IMR-90 (cell line): ENCODE measurements at regions not wholly inside any gene's neighbourhood (a gene's known extent, or its start where the extent isn't known, plus 50 kb on each side); places are given as distances from the start of the nearest gene placed in this dataset.

ENCODE experiments used
- ATAC-seq: fragments of 200-7000 bp; cut with Tn5 transposase; 2 replicates; pipeline ENCODE4 v1.9.1; 2020; ENCODE audit warnings: low read depth, mild to moderate bottlenecking, moderate library complexity
- BruUV-seq: library from RNA; stranded (reverse); fragments of 400-500 nt; replicated peaks from 2 replicates; lab custom pipeline; 2021; lab: Mats Ljungman, UMichigan
- CTCF ChIA-PET: fragments of 300-600 bp; formaldehyde crosslinking; extraction: SDS; loops from one replicate; lab custom pipeline; 2021; ENCODE audit warnings: antibody characterized with exemption; lab: Yijun Ruan, JAX
- POLR2A ChIA-PET: fragments of 300-600 bp; sonication (Branson Sonifier 250); formaldehyde crosslinking; loops from one replicate; lab custom pipeline; 2022; ENCODE audit warnings: antibody characterized with exemption; ENCODE audit not compliant: unreplicated experiment; lab: Charles Lee
- DNase-seq: peaks from one replicate; pipeline ENCODE4 v3.0.0; 2013
- H2AFZ ChIP-seq: replicated peaks from 2 replicates; pipeline ENCODE3; 2013; ENCODE audit warnings: low read length, mild to moderate bottlenecking; ENCODE audit not compliant: poor library complexity
- H2AK5ac ChIP-seq: 2 replicates; pipeline ENCODE4 v1.6.1; 2013; ENCODE audit warnings: low read depth, low read length, inconsistent platforms
- H2AK9ac ChIP-seq: replicated peaks from 2 replicates; pipeline ENCODE3; 2013; ENCODE audit warnings: mild to moderate bottlenecking, low read depth, low read length, moderate library complexity; ENCODE audit not compliant: poor library complexity
- H2BK120ac ChIP-seq: 2 replicates; pipeline ENCODE4 v1.6.1; 2013; ENCODE audit warnings: low read depth, low read length, inconsistent platforms
- H2BK15ac ChIP-seq: 3 replicates; pipeline ENCODE4 v1.6.1; 2013; ENCODE audit warnings: low read depth, low read length, inconsistent platforms
- H2BK20ac ChIP-seq: 2 replicates; pipeline ENCODE4 v1.6.1; 2013; ENCODE audit warnings: low read depth, mild to moderate bottlenecking, inconsistent platforms, low read length, moderate library complexity
- H2BK5ac ChIP-seq: 2 replicates; pipeline ENCODE4 v1.6.1; 2013; ENCODE audit warnings: mild to moderate bottlenecking, low read depth, low read length, inconsistent platforms; ENCODE audit not compliant: poor library complexity, severe bottlenecking
- H3K14ac ChIP-seq: replicated peaks from 2 replicates; pipeline ENCODE4 v1.6.1; 2013; ENCODE audit warnings: low read depth, low read length, inconsistent platforms
- H3K18ac ChIP-seq: 2 replicates; pipeline ENCODE4 v1.6.1; 2013; ENCODE audit warnings: low read depth, low read length, control low read depth
- H3K23ac ChIP-seq: 2 replicates; pipeline ENCODE4 v1.6.1; 2013; ENCODE audit warnings: low read depth, low read length, inconsistent platforms
- H3K27ac ChIP-seq: 2 replicates; pipeline ENCODE4 v1.5.1; 2013; ENCODE audit warnings: mild to moderate bottlenecking, control low read depth, low read length; ENCODE audit not compliant: insufficient read depth
- H3K27me3 ChIP-seq: 2 replicates; pipeline ENCODE4 v1.6.1; 2013; ENCODE audit warnings: low read length; ENCODE audit not compliant: control insufficient read depth, insufficient read depth
- H3K36me3 ChIP-seq: 2 replicates; pipeline ENCODE4 v1.6.1; 2013; ENCODE audit warnings: low read length, mixed read lengths; ENCODE audit not compliant: control insufficient read depth, insufficient read depth
- H3K4ac ChIP-seq: 2 replicates; pipeline ENCODE4 v1.6.1; 2013; ENCODE audit warnings: low read depth, low read length, inconsistent platforms
- H3K4me1 ChIP-seq: 2 replicates; pipeline ENCODE4 v1.6.1; 2013; ENCODE audit warnings: low read length, mixed read lengths; ENCODE audit not compliant: control insufficient read depth, insufficient read depth
- H3K4me2 ChIP-seq: 2 replicates; pipeline ENCODE4 v1.6.1; 2013; ENCODE audit warnings: low read depth, mild to moderate bottlenecking, control low read depth, low read length, moderate library complexity
- H3K4me3 ChIP-seq: 2 replicates; pipeline ENCODE4 v1.5.1; 2013; ENCODE audit warnings: low read depth, mild to moderate bottlenecking, control low read depth, low read length, moderate library complexity; ENCODE audit not compliant: insufficient read depth
- H3K56ac ChIP-seq: 2 replicates; pipeline ENCODE4 v1.6.1; 2013; ENCODE audit warnings: low read length, inconsistent platforms; ENCODE audit not compliant: insufficient read depth; ENCODE audit errors: extremely low read depth
- H3K79me1 ChIP-seq, 2 experiments: 2 replicates each; pipeline ENCODE4 v1.6.1; 2013; ENCODE audit warnings: low read length in 2 of 2, inconsistent platforms in 1 of 2, low read depth in 1 of 2
- H3K9ac ChIP-seq: 2 replicates; pipeline ENCODE4 v1.6.1; 2013; ENCODE audit warnings: low read depth, low read length, control low read depth
- H3K9me1 ChIP-seq: 2 replicates; pipeline ENCODE4 v1.6.1; 2013; ENCODE audit warnings: low read length, inconsistent platforms; ENCODE audit not compliant: insufficient read depth
- H3K9me3 ChIP-seq: 2 replicates; pipeline ENCODE4 v1.6.1; 2013; ENCODE audit warnings: low read length; ENCODE audit not compliant: control insufficient read depth, insufficient read depth
- H4K20me1 ChIP-seq: 2 replicates; pipeline ENCODE4 v1.6.1; 2013; ENCODE audit warnings: low read length, inconsistent platforms; ENCODE audit not compliant: insufficient read depth
- H4K5ac ChIP-seq: 2 replicates; pipeline ENCODE4 v1.6.1; 2013; ENCODE audit warnings: mild to moderate bottlenecking, low read depth, low read length, control low read depth
- H4K8ac ChIP-seq, 2 experiments: 2 replicates each; pipeline ENCODE4 v1.6.1; 2013; ENCODE audit warnings: low read depth in 2 of 2, low read length in 2 of 2, control low read depth in 1 of 2, inconsistent platforms in 1 of 2
- H4K91ac ChIP-seq: 2 replicates; pipeline ENCODE4 v1.6.1; 2013; ENCODE audit warnings: low read depth, low read length, inconsistent platforms; ENCODE audit not compliant: insufficient read depth
- FOS ChIP-seq: fragments of 150-350 bp; IDR thresholded peaks from 2 replicates; pipeline ENCODE4 v1.6.1; 2016; ENCODE audit warnings: low read depth, low read length
- NFE2L2 ChIP-seq: fragments of 150-350 bp; IDR thresholded peaks from 2 replicates; pipeline ENCODE4 v1.6.1; 2016; ENCODE audit warnings: low read depth, mild to moderate bottlenecking, low read length
- WGBS, 2 experiments: methylation state at CpG; one replicate each; pipeline versions ENCODE4 v1.1.5 to v1.1.7; 2013; ENCODE audit warnings: missing lambda C conversion rate in 2 of 2; ENCODE audit not compliant: insufficient read length in 1 of 2; ENCODE audit errors: extremely low coverage in 2 of 2; 5-methylcytosine and 5-hydroxymethylcytosine counted together
- dilution Hi-C: fragments of 300-500 bp; cut with HindIII; formaldehyde crosslinking; loops from one replicate; pipeline ENCODE4 v1.14.3; 2018; ENCODE audit warnings: low sequenced_read_pairs; ENCODE audit not compliant: unreplicated experiment
- in situ Hi-C: fragments of 300-500 bp; cut with MboI; formaldehyde crosslinking; loops from 3 replicates; pipeline ENCODE4 v1.14.3; 2019; ENCODE audit warnings: low sequenced_read_pairs, inconsistent platforms, mixed read lengths
- intact Hi-C: fragments of 100-400 bp; cut with micrococcal nuclease; formaldehyde crosslinking; loops from 2 replicates; pipeline ENCODE4 v1.10.0; 2022
- TF ChIP-seq, protein P1 (sequence below): fragments of 150-350 bp; IDR thresholded peaks from 2 replicates; pipeline ENCODE4 v1.6.1; 2016; ENCODE audit warnings: low read depth, mild to moderate bottlenecking, low read length, moderate library complexity, borderline replicate concordance

DNA sequence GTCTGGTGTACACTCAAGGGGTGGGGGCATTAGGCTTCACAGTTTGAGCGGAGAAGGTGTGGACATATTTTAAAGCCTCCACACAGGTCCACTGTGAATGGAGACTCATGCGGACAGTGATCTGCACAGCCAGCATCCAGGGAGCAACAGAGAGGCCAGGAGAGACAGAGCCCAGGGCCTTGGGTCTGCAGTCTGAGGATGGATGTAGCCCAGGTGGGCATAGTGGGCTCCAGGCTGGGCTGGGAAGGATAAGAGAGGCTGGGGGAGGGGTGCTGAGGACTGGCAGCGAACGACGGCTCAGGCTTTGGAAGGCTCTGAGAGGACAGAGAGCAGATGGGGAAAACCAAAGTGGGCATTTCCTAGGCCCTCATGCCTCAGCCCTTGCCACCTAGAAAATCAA is 128.8 kb downstream of the PAPOLA start:
- H3K27ac ChIP-seq = no peak overlapping the region
- in situ Hi-C loops = no loop called here
- H3K27me3 ChIP-seq = no peaks in the 10 kb centered on the region
- no peaks in the 10 kb centered on the region for H3K9me1 ChIP-seq
- DNase-seq = no peak
- H3K4me2 ChIP-seq = no peak overlapping the region
- dilution Hi-C loops = no loop called here
- 56% methylated on average over 4 of the region's 5 CpGs; no CpG with 5 or more reads in 1 of the 2 experiments for WGBS, 2 experiments
- H3K36me3 ChIP-seq = no peaks in the 10 kb centered on the region
- no peak overlapping the region for H4K91ac ChIP-seq
- no peak overlapping the region for H2BK5ac ChIP-seq
- ATAC-seq = no peak
- intact Hi-C loops = no loop called here
- no peak overlapping the region for H3K9ac ChIP-seq
- H2AK5ac ChIP-seq = no peak overlapping the region
- no peak overlapping the region for H3K4ac ChIP-seq
- no peak overlapping the region for H3K18ac ChIP-seq
- no peak overlapping the region for H2BK20ac ChIP-seq
- no peak overlapping the region for H3K23ac ChIP-seq
- no peaks in the 10 kb centered on the region for H3K79me1 ChIP-seq
- H3K14ac ChIP-seq = no peak overlapping the region
- no peak overlapping the region for H2AK9ac ChIP-seq
- no peak overlapping the region for H3K4me3 ChIP-seq
- no peaks in the 10 kb centered on the region for H3K9me3 ChIP-seq
- no peaks in the 10 kb centered on the region for H4K20me1 ChIP-seq
- TF ChIP-seq, protein P1, sequence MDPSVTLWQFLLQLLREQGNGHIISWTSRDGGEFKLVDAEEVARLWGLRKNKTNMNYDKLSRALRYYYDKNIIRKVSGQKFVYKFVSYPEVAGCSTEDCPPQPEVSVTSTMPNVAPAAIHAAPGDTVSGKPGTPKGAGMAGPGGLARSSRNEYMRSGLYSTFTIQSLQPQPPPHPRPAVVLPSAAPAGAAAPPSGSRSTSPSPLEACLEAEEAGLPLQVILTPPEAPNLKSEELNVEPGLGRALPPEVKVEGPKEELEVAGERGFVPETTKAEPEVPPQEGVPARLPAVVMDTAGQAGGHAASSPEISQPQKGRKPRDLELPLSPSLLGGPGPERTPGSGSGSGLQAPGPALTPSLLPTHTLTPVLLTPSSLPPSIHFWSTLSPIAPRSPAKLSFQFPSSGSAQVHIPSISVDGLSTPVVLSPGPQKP = no peak
- TF ChIP-seq NFE2L2 (no peak), FOS (no peak)
- ChIA-PET CTCF (no interaction called here), POLR2A (no interaction called here)
- no peak overlapping the region for H2BK120ac ChIP-seq
- no peak overlapping the region for H3K56ac ChIP-seq
- H2BK15ac ChIP-seq = no peak overlapping the region
- H4K8ac ChIP-seq = no peak overlapping the region
- H4K5ac ChIP-seq = no peak overlapping the region
- no peaks in the 10 kb centered on the region for H3K4me1 ChIP-seq
- no TSS peak for BruUV-seq
- H2AFZ ChIP-seq = no peak overlapping the region
